GM21526 (cell line): ENCODE measurements at regions not wholly inside any gene's neighbourhood (a gene's known extent, or its start where the extent isn't known, plus 50 kb on each side); places are given as distances from the start of the nearest gene placed in this dataset.
"Not testable (repeated sequence)": the region's sequence is repeated elsewhere in the genome, so short reads cannot be mapped to it uniquely, and the experiment has no call there.

Experiments
- ATAC-seq: cut with Tn5 transposase; IDR thresholded peaks from one replicate; pipeline ENCODE4 v1.9.1; 2021; ENCODE audit warnings: moderate library complexity; ENCODE audit not compliant: unreplicated experiment, low FRiP score

DNA sequence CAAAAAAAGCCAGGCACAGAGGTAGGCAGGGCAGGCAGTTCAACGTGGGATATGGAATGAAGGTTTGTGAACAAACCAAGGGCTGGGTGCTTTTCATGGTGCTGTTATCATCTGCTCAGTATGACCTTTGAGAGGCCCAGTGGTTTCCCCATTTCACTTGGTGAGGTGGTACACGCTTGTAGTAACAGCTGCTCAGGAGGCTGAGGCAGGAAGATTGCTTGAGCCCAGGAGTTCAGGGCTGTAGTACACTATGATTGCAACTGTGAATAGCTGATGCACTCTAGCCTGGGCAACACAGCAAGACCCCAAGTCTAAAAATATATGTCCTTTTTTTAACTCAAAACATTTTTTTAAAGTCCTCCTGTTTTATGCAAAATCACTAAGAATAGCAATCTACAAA lies 174.8 kb downstream of the ENC1 start:
- ATAC-seq: no peak

DNA sequence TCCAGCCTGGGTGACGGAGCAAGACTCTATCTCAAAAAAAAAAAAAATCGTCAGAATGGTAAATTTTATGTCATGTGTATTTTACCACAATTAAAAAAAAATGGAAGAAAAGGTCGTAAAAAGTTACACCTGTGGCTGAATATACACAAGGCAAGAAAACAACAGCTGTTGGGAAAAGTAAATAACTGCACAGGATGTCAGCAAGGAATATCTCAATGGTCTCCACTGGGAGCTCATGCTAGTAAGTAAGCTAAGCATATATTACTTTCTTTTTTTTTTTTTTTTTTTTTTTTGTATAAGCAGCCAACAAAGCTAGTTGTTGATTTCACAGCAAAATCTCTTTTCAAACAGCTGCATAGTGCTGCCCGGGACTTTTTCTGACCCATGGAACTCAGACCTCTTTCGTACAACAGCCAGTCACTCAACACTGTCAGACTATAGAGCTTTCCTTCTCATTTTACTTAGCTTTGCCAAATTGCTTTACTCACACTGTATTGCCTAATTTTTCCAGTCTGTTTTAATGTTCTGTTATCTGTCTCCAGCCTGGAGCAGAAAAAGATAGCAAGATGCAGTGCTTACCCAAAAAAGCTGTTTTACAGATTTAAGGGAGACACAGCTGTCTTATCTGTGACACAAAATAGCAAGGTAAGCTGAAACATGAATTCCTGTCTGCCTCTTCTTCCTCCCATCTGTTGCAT lies 175.9 kb downstream of the ENC1 start:
- ATAC-seq: no peak

- no peak for ATAC-seq
These were observed 178.2 kb downstream of the ENC1 start for GRCh38 chr5:74462356-74462755.

- ATAC-seq: no peak
These were observed 179.3 kb downstream of the ENC1 start for GRCh38 chr5:74461251-74461650.

- ATAC-seq: no peak
These were observed 179.8 kb downstream of the ENC1 start for GRCh38 chr5:74460694-74461093.

GRCh38 chr5:74459984-74460383 lies 180.5 kb downstream of the ENC1 start:
- no peak for ATAC-seq

DNA sequence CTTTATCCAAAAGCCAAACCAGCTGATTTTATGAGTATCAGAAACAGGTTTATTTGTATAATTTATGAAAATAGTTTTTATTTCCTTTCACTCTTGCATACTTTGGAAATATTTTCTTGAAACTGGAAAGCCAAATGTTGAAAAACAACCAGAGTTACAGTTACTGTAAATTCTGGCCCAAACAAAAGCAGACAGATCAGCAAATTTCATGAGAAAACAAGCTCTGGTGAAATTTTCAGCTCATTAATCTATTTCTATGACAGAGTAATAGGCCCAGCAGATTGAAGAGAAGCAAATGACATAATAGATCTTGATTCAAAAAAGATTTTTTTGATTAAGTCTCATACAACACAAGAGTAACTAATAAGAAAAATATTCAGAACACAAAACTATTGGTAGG lies 182.7 kb downstream of the ENC1 start:
- no peak for ATAC-seq

GRCh38 chr5:74454263-74455030 lies 186.1 kb downstream of the ENC1 start:
- ATAC-seq: no peak

DNA sequence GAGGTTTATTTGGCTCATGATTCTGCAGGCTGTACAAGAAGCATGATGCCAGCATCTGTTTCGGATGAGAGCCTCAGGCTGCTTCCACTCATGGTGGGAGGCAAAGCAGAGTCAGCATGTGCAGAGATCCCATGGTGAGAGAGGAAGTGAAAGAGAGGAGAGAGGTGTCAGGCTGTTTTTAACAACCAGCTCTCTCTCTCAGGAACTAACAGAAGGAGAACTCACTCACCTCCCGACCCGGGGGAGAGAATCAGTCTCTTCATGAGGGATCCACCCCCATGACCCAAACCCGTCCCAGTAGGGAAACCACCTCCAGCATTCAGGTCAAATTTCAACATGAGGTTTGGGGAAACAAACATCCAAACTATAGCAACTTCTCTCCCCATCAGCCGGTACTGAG lies 187.7 kb downstream of the ENC1 start:
- no peak for ATAC-seq

GRCh38 chr5:74450095-74450494 lies 190.4 kb downstream of the ENC1 start:
- ATAC-seq: no peak

DNA sequence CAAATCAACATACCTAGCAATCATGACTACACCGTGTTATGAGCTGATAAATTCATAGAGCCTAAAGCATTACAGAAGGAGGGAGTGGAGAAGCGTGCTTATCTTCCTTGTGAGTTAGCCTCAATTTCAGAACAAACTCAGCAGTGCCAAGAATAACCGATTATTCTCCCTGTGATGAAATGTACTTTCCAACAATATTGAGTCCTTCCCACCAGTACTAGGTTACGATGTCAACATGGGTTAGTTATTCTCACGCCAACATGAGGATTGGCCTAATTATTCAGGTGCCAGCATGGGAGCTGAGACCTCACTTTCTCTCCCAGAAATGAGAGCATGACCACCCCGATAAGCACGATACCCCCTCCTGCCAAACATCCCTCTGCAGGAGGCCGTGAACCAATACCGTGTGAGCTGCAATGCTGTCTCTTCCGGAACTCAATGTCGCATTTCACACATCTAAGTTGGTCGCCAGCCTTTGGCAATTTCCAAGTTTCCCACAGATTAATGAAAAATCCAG lies 193.7 kb downstream of the ENC1 start:
- ATAC-seq: no peak

- no peak for ATAC-seq
These were observed 198.1 kb downstream of the ENC1 start for GRCh38 chr5:74442466-74442865.

DNA sequence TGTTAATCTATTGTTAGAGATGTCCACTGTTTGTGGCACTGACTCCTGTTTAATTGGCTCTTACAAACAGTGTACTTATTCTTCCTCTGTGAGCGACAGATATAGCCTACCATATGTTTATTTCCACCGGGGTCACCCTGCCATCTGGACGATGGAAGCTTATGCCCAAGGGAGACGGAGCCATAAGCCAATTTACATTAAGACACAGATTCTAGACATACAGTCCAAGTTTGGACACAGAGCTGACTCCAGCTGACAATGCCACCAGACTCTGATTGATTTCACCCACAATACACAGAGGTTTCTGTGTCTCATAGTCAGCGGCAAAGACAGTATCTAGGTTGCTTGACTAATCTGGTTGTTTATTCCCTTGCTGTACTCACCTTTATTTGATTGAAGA lies 198.9 kb downstream of the ENC1 start:
- no peak for ATAC-seq

DNA sequence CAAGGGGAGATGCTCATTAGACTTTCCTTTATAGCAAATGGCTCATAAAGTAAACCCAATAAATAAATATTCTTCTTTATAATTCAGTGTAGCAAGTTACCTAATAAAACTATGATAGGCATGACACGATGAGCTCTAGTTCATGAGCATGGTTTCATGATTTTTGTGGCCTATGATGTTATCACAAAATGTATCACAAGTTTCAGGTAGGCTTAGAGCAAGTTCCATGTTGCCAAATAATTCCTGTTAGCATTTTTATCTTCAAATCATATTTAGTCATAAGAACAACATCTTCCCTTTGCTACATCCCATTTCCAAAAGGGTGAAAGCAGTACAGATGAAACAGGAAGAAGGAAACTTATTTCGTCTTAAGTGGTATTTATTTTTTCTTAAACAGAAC lies 200.2 kb downstream of the ENC1 start:
- ATAC-seq: no peak

DNA sequence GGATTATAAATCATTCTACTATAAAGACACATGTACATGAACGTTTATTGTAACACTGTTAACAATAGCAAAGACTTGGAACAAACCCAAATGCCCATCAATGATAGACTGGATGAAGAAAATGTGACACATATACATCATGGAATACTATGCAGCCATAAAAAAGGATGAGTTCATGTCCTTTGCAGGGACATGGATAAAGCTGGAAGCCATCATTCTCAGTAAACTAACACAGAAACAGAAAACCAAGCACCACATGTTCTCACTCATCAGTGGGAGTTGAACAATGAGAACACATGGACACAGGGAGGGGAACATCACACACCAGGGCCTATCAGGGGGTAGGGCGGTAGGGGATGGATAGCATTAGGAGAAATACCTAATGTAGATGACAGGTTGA lies 202.7 kb downstream of the ENC1 start:
- ATAC-seq: not testable (repeated sequence)

DNA sequence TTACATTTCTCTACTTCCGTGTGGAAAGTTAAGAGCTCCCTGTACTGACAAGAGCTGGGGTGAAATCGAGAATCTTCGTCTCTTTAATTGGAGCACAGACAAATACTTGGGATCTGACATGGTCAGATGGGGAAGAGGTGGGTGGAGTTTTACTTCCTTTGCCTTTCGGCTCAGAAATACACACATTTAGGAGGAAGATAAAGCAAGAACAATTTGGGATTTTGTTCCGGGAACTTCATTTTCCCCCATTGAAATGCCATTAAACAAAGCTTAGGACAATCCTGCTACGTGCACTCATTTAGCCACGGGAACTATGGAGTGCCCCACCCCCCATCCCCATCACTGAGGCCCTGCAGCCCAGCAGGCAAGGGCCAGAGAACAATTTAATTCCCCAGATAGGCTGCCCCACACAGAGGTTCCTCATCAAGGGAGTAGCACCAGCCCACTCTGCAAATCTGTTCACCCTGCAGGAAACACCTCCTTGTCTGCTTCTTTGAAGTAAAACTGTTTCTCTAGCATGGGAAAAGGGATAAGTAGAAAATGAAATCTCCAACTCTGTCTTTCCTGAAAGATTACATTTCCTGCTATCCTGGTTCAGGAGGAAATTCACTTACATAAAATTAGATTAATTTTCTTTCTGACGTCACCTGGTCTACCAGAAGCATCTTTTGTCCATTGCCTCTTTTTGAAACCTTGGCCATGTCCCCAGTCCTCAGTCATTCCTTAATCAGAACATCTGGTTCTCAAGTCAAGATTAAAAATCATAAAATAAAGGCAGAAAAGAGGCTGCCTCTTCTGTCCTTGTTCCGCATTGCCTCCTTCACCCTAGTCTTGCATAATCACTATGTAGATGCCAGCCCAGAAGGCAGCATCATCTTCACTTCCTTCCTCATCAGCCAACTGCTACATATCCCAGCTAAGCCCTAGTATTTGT lies 206.4 kb downstream of the ENC1 start:
- no peak for ATAC-seq

DNA sequence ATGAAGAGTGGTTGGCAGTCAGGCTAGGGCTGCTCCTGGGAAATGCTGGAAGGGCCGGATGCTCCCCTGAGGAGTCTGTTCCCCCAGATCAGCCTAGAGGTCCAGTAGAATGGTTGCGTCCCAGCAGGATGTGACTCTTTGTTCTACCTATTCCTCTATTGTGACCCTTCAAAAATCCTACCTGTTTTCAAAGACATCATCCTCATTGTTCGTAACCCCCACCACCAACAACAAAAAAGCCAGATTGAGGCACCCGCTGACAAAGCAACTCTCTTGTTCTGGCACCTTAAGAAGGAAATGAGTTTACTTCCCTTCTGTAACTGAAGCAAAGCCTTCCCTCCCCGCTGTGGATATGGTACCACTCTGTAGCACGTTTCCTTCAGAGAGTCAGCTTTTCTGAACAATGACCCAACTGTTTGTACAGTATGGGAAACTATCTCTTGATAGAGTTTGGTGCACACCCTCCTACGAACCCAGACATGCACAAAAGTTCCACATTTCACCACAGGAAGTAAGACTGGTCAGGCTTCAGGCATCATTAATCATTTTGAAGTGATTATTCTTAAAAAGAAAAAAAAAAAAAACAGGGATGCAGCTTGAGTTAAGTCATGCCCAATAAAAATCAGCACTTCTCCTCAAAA lies 207.2 kb downstream of the ENC1 start:
- ATAC-seq: no peak

GRCh38 chr5:74432721-74433120 lies 207.8 kb downstream of the ENC1 start:
- no peak for ATAC-seq

GRCh38 chr5:74432216-74432615 lies 208.3 kb downstream of the ENC1 start:
- no peak for ATAC-seq

DNA sequence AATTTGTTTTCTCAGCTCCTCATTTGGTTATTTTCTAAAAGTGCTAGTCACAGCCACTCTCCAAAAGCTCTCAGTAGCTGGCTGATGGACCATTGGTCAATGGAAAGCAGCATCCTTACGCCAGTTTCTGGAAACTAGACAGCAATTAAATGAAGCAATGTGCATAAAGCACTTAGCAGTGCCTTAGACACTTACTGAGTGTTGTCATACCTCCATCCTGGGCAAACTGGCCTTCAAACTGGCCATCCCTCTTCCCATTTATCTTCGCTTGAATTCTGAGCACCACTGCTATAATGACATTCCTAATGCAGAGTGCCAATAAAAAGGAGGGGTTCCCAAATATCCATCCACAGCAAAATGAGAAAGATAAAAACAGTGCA lies 209.2 kb downstream of the ENC1 start:
- no peak for ATAC-seq
